GM19455 (cell line): ENCODE measurements at regions not wholly inside any gene's neighbourhood (a gene's known extent, or its start where the extent isn't known, plus 50 kb on each side); places are given as distances from the start of the nearest gene placed in this dataset.

Experiments used
- ATAC-seq: cut with Tn5 transposase; IDR thresholded peaks from one replicate; pipeline ENCODE4 v1.9.1; 2021; ENCODE audit not compliant: unreplicated experiment

GRCh38 chr4:71237641-71238040 is 101.2 kb upstream of the SLC4A4 start:
- no peak for ATAC-seq

GRCh38 chr4:71239365-71239764 is 99.5 kb upstream of the SLC4A4 start:
- ATAC-seq, result no peak

GRCh38 chr4:71240094-71240493 is 98.7 kb upstream of the SLC4A4 start:
- ATAC-seq, result no peak

- no peak for ATAC-seq
Observed at GRCh38 chr4:71241501-71242288, 97.1 kb upstream of the SLC4A4 start.

- ATAC-seq, result no peak
Observed at GRCh38 chr4:71243091-71243833, 95.6 kb upstream of the SLC4A4 start.

GRCh38 chr4:71247706-71248105 is 91.1 kb upstream of the SLC4A4 start:
- ATAC-seq, result no peak

GRCh38 chr4:71251261-71251660 is 87.6 kb upstream of the SLC4A4 start:
- no peak for ATAC-seq

- no peak for ATAC-seq
Observed at GRCh38 chr4:71253545-71253944, 85.3 kb upstream of the SLC4A4 start.

- no peak for ATAC-seq
Observed at GRCh38 chr4:71254451-71255012, 84.3 kb upstream of the SLC4A4 start.

GRCh38 chr4:71255976-71256375 is 82.8 kb upstream of the SLC4A4 start:
- no peak for ATAC-seq

GRCh38 chr4:71257761-71258160 is 81.1 kb upstream of the SLC4A4 start:
- no peak for ATAC-seq

GRCh38 chr4:71258323-71258722 is 80.5 kb upstream of the SLC4A4 start:
- ATAC-seq, result no peak

GRCh38 chr4:71259280-71259679 is 79.5 kb upstream of the SLC4A4 start:
- ATAC-seq, result no peak

- no peak for ATAC-seq
Observed at GRCh38 chr4:71259911-71260331, 78.9 kb upstream of the SLC4A4 start.

- ATAC-seq, result no peak
Observed at GRCh38 chr4:71260544-71260943, 78.3 kb upstream of the SLC4A4 start.

GRCh38 chr4:71261001-71261400 is 77.8 kb upstream of the SLC4A4 start:
- ATAC-seq, result no peak

GRCh38 chr4:71261633-71262121 is 77.1 kb upstream of the SLC4A4 start:
- no peak for ATAC-seq

- no peak for ATAC-seq
Observed at GRCh38 chr4:71262161-71262560, 76.7 kb upstream of the SLC4A4 start.

- ATAC-seq, result no peak
Observed at GRCh38 chr4:71266090-71266794, 72.6 kb upstream of the SLC4A4 start.

GRCh38 chr4:71267244-71267643 is 71.6 kb upstream of the SLC4A4 start:
- ATAC-seq, result no peak

GRCh38 chr4:71268166-71268565 is 70.7 kb upstream of the SLC4A4 start:
- no peak for ATAC-seq
